Heart right ventricle (tissue), 16 donors: ENCODE measurements at regions not wholly inside any gene's neighbourhood (a gene's known extent, or its start where the extent isn't known, plus 50 kb on each side); places are given as distances from the start of the nearest gene placed in this dataset.

Experiments used
- ATAC-seq, 8 donors: fragments of 200-7000 bp; cut with Tn5 transposase; one replicate each; pipeline ENCODE4 v1.9.1; 2020; ENCODE audit warnings: mild to moderate bottlenecking in 8 of 8, moderate library complexity in 8 of 8, moderate number of reproducible peaks in 1 of 8
- DNase-seq, 2 donors: peaks; one replicate each; pipeline ENCODE4 v3.0.0-alpha.2; 2020
- H3K27ac ChIP-seq, 10 donors: fragments of 200-600 bp; sonication (generic) in 2 of 10; one replicate each; pipeline versions ENCODE4 v1.5.0 to v1.8.0; 2020 to 2022; ENCODE audit warnings: mild to moderate bottlenecking in 3 of 10
- H3K27me3 ChIP-seq, 7 donors: fragments of 200-600 bp; one replicate each; pipeline ENCODE4 v1.8.0; 2021 to 2022; ENCODE audit warnings: mild to moderate bottlenecking in 2 of 7
- H3K36me3 ChIP-seq, 9 donors: fragments of 200-600 bp; sonication (generic) in 1 of 9; one replicate each; pipeline versions ENCODE4 v1.5.0 to v1.8.0; 2020 to 2022; ENCODE audit warnings: mild to moderate bottlenecking in 2 of 9
- H3K4me1 ChIP-seq, 9 donors: fragments of 200-600 bp; sonication (generic) in 1 of 9; one replicate each; pipeline versions ENCODE4 v1.5.0 to v1.8.0; 2020 to 2022; ENCODE audit warnings: mild to moderate bottlenecking in 4 of 9
- H3K4me3 ChIP-seq, 10 donors: fragments of 200-600 bp; sonication (generic) in 2 of 10; one replicate each; pipeline versions ENCODE4 v1.5.0 to v1.8.0; 2020 to 2022; ENCODE audit warnings: mild to moderate bottlenecking in 7 of 10, moderate library complexity in 2 of 10
- H3K9me3 ChIP-seq, 11 donors: fragments of 200-600 bp in 10 of 11; sonication (generic) in 2 of 11; one replicate each; pipeline versions ENCODE4 v1.5.0 to v1.8.0; 2013 to 2022; ENCODE audit warnings: mild to moderate bottlenecking in 2 of 11, control low read depth in 1 of 11, moderate library complexity in 1 of 11
- WGBS, 2 donors: extraction: QIAGEN DNeasy Blood & Tissue Kit; methylation state at CpG; one replicate each; pipeline ENCODE4 v1.1.7; 2013; ENCODE audit warnings: inconsistent platforms in 1 of 2; 5-methylcytosine and 5-hydroxymethylcytosine counted together
- intact Hi-C, 10 donors: fragments of 100-400 bp; cut with DNase I; formaldehyde crosslinking; loops; one replicate each; pipeline versions ENCODE4 v1.11.1 to v1.14.2; 2022
- TF ChIP-seq, protein P1 (sequence below), 9 donors: fragments of 200-600 bp; sonication (generic) in 2 of 9; IDR thresholded peaks; one replicate each; pipeline versions ENCODE4 v1.5.0 to v1.8.0; 2021 to 2022; ENCODE audit warnings: antibody characterized with exemption in 9 of 9, mild to moderate bottlenecking in 5 of 9, moderate library complexity in 1 of 9
- donor health status: Arrhythmogenic right ventricular cardiomyopathy.
- donor health status: ischemic (EF 13 %, LVEDD 7.1; RV severe dilation, severe dysfunction).
- donor health status: healthy with polysubstance abuse.
- donor health status: DM: no; HTN: yes; CAD: no.
- donor health status: DM: no; HTN: no; CAD: no.
- donor health status: ischemic (EF 25% LVEDD 6.9; RV normal size, moderate dysfunction).
- donor health status: ischemic (EF 25% LVEDD 5.7; RV mildly dilated, moderate dysfunction).
- donor health status: healthy.
- donor health status: DM: yes; HTN: yes; CAD: no.
- donor health status: Ischemic cardiomyopathy.
- donor health status: ischemic (EF 35%, LVEDD 5.7; RV mildly dilated, moderate dysfunction).
- donor health status: nonischemic (EF 11% LVEDD 7.7; RV severe dilation, severe dysfunction).
- donor health status: DM: yes; HTN: yes; CAD: no.
- donor health status: PGD.
- donor health status: ischemic (EF 29% LVEDD 5.4; RV normal size, mild dysfunction).
- donor health status: nonischemic (EF 23%, LVEDD 6.1; RV moderate dilation, normal function).

DNA sequence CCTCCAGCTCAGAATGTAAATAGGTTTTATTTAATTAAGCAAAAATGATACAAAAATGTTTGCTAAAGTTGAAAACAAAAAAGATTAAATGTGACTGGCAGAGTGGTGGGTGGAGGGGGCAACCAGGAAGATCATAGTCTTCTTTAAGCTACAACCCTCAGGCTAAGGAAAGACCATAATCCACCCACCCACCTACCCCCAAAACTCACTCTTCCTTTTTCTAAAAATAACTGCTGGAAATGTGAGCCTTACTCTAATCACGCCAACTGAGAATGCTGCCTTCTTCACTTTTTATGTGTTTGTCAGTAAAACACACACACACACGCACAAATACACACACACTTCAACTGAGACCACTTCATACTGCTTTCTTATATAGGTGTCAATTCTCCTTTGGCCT, 230.0 kb upstream of the EGLN3 start:
- Histone ChIP-seq H3K36me3 (no peaks in the 10 kb centered on the region), H3K4me1 (peaks cover 0 to 39% (median 16%) of the 10 kb centered on the region in 9 donors), H3K27me3 (no peaks in the 10 kb centered on the region), H3K4me3 (no peak overlapping the region), H3K9me3 (no peaks in the 10 kb centered on the region), H3K27ac (peak overlapping the region in 2 of 10 donors; percentile 13 to 44)
- DNase-seq: no peak
- 80 to 91% methylated on average over 2 of the region's 2 CpGs for WGBS, 2 donors
- ATAC-seq: no peak
- TF ChIP-seq, protein P1, sequence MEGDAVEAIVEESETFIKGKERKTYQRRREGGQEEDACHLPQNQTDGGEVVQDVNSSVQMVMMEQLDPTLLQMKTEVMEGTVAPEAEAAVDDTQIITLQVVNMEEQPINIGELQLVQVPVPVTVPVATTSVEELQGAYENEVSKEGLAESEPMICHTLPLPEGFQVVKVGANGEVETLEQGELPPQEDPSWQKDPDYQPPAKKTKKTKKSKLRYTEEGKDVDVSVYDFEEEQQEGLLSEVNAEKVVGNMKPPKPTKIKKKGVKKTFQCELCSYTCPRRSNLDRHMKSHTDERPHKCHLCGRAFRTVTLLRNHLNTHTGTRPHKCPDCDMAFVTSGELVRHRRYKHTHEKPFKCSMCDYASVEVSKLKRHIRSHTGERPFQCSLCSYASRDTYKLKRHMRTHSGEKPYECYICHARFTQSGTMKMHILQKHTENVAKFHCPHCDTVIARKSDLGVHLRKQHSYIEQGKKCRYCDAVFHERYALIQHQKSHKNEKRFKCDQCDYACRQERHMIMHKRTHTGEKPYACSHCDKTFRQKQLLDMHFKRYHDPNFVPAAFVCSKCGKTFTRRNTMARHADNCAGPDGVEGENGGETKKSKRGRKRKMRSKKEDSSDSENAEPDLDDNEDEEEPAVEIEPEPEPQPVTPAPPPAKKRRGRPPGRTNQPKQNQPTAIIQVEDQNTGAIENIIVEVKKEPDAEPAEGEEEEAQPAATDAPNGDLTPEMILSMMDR (IDR thresholded peaks at IDR 0.05): no peak
- intact Hi-C loops: no loop called here

DNA sequence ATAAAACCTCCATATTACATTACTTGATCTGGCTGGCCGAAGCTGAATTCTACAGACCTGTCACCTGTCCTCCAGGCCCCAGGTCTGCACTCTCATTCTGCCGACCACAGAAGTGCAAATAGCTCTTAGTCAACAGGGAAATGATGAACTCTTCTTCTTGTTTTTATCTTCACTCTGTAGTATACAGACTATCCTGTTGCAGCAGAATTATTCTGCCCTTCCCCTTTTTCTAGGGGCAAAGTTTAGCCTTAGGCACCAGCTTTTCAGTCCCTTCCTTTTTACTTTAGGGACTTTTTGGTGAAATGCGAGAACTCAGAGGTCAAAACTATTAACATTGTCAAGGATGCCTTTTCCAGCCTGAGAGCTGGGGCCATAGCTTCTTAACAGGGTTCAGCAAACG, 229.6 kb upstream of the EGLN3 start:
- no peaks in the 10 kb centered on the region for H3K36me3 ChIP-seq
- H3K4me1 ChIP-seq: peaks cover 0 to 42% (median 19%) of the 10 kb centered on the region in 9 donors
- DNase-seq: no peak
- H3K27ac ChIP-seq: peak overlapping the region in 2 of 10 donors; percentile 13 to 44
- no peak overlapping the region for H3K4me3 ChIP-seq
- ATAC-seq: peak in 2 of 8 donors; percentile 28 to 69
- TF ChIP-seq, protein P1 (IDR thresholded peaks at IDR 0.05): no peak
- H3K27me3 ChIP-seq: no peaks in the 10 kb centered on the region
- H3K9me3 ChIP-seq: no peaks in the 10 kb centered on the region
- 70 to 78% methylated on average over 4 of the region's 4 CpGs for WGBS, 2 donors
- intact Hi-C loops: no loop called here

DNA sequence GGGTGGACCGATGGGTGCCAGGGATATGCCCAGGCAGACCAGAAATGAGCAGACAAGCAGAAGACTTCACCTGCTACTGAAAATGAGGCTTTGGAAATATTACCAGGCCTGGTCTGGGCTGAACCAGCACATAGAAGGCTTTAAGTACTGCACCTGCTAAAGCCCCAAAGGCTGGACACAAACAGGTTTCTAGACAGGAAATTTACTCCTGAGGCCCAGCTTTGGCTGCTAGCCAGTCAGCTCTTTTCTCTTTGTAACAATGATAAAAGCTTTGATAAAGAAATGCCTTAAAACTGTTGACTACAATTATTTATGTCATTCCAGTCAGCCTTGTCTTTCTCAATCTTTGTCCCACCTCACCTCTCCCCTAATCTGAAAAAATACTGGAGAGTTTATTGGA, 228.9 kb upstream of the EGLN3 start:
- peaks cover 0 to 42% (median 21%) of the 10 kb centered on the region in 9 donors for H3K4me1 ChIP-seq
- no peaks in the 10 kb centered on the region for H3K27me3 ChIP-seq
- 93 to 100% methylated on average over 1 of the region's 1 CpG for WGBS, 2 donors
- TF ChIP-seq, protein P1 (IDR thresholded peaks at IDR 0.05): no peak
- no peak overlapping the region for H3K4me3 ChIP-seq
- intact Hi-C loops: no loop called here
- no peaks in the 10 kb centered on the region for H3K36me3 ChIP-seq
- ATAC-seq (peak in 1 of 8 donors; percentile 40), DNase-seq (no peak)
- H3K9me3 ChIP-seq: no peaks in the 10 kb centered on the region
- H3K27ac ChIP-seq: peak overlapping the region in 1 of 10 donors; percentile 21

DNA sequence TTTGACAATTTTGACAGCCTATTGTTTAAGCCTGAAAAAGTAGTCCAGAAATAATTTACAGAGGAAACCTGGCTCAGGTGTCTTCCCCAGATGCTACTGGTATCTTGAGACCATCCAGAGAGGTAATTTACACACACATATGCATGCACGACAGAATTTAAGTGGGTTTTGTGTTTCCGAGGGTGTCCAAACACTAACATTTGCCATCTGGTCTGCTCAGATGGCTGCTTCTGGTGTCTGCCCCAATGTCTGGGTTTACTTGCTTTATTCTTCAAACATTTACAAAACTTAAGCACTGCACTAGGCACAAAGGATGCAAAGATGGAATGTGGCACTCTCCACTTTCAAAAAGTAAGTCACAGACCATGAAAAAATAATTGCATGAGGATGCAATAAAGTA, 226.6 kb upstream of the EGLN3 start:
- H3K27ac ChIP-seq: no peak overlapping the region
- no peaks in the 10 kb centered on the region for H3K27me3 ChIP-seq
- WGBS, 2 donors: 73 to 77% methylated on average over 2 of the region's 2 CpGs
- H3K4me3 ChIP-seq: no peak overlapping the region
- TF ChIP-seq, protein P1 (IDR thresholded peaks at IDR 0.05): no peak
- intact Hi-C loops: no loop called here
- no peak for DNase-seq
- H3K4me1 ChIP-seq: peaks cover 0 to 54% (median 29%) of the 10 kb centered on the region in 9 donors
- no peak for ATAC-seq
- H3K9me3 ChIP-seq: no peaks in the 10 kb centered on the region
- H3K36me3 ChIP-seq: no peaks in the 10 kb centered on the region
